ENCODE measurements at regions not wholly inside any gene's neighbourhood (a gene's known extent, or its start where the extent isn't known, plus 50 kb on each side); places are given as distances from the start of the nearest gene placed in this dataset.

- no peaks in the 10 kb centered on the region for H3K4me1 ChIP-seq (ENCODE audit: control insufficient read depth, insufficient read depth, low read length)
- no peaks in the 10 kb centered on the region for H3K27me3 ChIP-seq (ENCODE audit: control insufficient read depth, insufficient read depth, low read length)
- H3K9me3 Mint-ChIP-seq = peaks cover 10 to 23% of the 10 kb centered on the region in 2 donors
- H3K27me3 Mint-ChIP-seq (ENCODE audit: low read depth in 2 of 2) = no peaks in the 10 kb centered on the region
- H3K9me3 ChIP-seq (ENCODE audit: control insufficient read depth, insufficient read depth, low read length) = peaks cover 8% of the 10 kb centered on the region
- H3K4me3 ChIP-seq (ENCODE audit: low read length) = no peak overlapping the region
- intact Hi-C loops (cut with micrococcal nuclease) = no loop called here
- no peak for ATAC-seq
- peaks cover 15% of the 10 kb centered on the region for H3K36me3 Mint-ChIP-seq
- H3K4me1 Mint-ChIP-seq = no peaks in the 10 kb centered on the region
- H3K36me3 ChIP-seq (ENCODE audit: control insufficient read depth, insufficient read depth, low read length) = no peaks in the 10 kb centered on the region
- TF ChIP-seq CTCF (IDR thresholded peaks at IDR 0.05) = no peak
- WGBS (ENCODE audit: insufficient coverage) = 67% methylated on average over 3 of the region's 3 CpGs
- no peak for DNase-seq
- no peak overlapping the region for H3K27ac ChIP-seq (ENCODE audit: low read length)
- no peak overlapping the region for H3K4me3 Mint-ChIP-seq
- no peak overlapping the region for H3K27ac Mint-ChIP-seq
Measured at GRCh38 chr5:63603996-63604395, 358.2 kb downstream of the HTR1A start.

GRCh38 chr5:63602971-63603370 lies 359.3 kb downstream of the HTR1A start:
- Histone ChIP-seq H3K27ac (ENCODE audit: low read length) (no peak overlapping the region), H3K4me1 (ENCODE audit: control insufficient read depth, insufficient read depth, low read length) (no peaks in the 10 kb centered on the region), H3K27me3 (ENCODE audit: control insufficient read depth, insufficient read depth, low read length) (no peaks in the 10 kb centered on the region), H3K9me3 (ENCODE audit: control insufficient read depth, insufficient read depth, low read length) (peaks cover 8% of the 10 kb centered on the region), H3K36me3 (ENCODE audit: control insufficient read depth, insufficient read depth, low read length) (no peaks in the 10 kb centered on the region), H3K4me3 (ENCODE audit: low read length) (no peak overlapping the region)
- DNase-seq = no peak
- no peaks in the 10 kb centered on the region for H3K4me1 Mint-ChIP-seq
- H3K9me3 Mint-ChIP-seq = peaks cover 12 to 26% of the 10 kb centered on the region in 2 donors
- intact Hi-C loops (cut with micrococcal nuclease) = no loop called here
- ATAC-seq = no peak
- no peaks in the 10 kb centered on the region for H3K27me3 Mint-ChIP-seq (ENCODE audit: low read depth in 2 of 2)
- H3K4me3 Mint-ChIP-seq = no peak overlapping the region
- H3K36me3 Mint-ChIP-seq = peaks cover 15% of the 10 kb centered on the region
- no peak overlapping the region for H3K27ac Mint-ChIP-seq
- no peak for TF ChIP-seq CTCF (IDR thresholded peaks at IDR 0.05)

GRCh38 chr5:63596254-63596653 lies 366.0 kb downstream of the HTR1A start:
- H3K4me1 ChIP-seq (ENCODE audit: control insufficient read depth, insufficient read depth, low read length) = no peaks in the 10 kb centered on the region
- Mint-ChIP-seq H3K27ac (no peak overlapping the region), H3K4me1 (no peaks in the 10 kb centered on the region), H3K4me3 (no peak overlapping the region), H3K36me3 (peaks cover 2% of the 10 kb centered on the region), H3K9me3 (peaks cover 4 to 8% of the 10 kb centered on the region in 2 donors), H3K27me3 (ENCODE audit: low read depth in 2 of 2) (no peaks in the 10 kb centered on the region)
- no peaks in the 10 kb centered on the region for H3K27me3 ChIP-seq (ENCODE audit: control insufficient read depth, insufficient read depth, low read length)
- DNase-seq (no peak), ATAC-seq (no peak)
- TF ChIP-seq CTCF (IDR thresholded peaks at IDR 0.05) = no peak
- no peaks in the 10 kb centered on the region for H3K36me3 ChIP-seq (ENCODE audit: control insufficient read depth, insufficient read depth, low read length)
- H3K4me3 ChIP-seq (ENCODE audit: low read length) = no peak overlapping the region
- intact Hi-C loops (cut with micrococcal nuclease) = no loop called here
- H3K27ac ChIP-seq (ENCODE audit: low read length) = no peak overlapping the region
- H3K9me3 ChIP-seq (ENCODE audit: control insufficient read depth, insufficient read depth, low read length) = no peaks in the 10 kb centered on the region

GRCh38 chr5:63573380-63573779 lies 388.9 kb downstream of the HTR1A start:
- Mint-ChIP-seq H3K27ac (no peak overlapping the region), H3K4me3 (no peak overlapping the region), H3K36me3 (no peaks in the 10 kb centered on the region), H3K4me1 (no peaks in the 10 kb centered on the region), H3K27me3 (ENCODE audit: low read depth in 2 of 2) (no peaks in the 10 kb centered on the region), H3K9me3 (peaks cover 5 to 6% of the 10 kb centered on the region in 2 donors)
- no peak overlapping the region for H3K4me3 ChIP-seq (ENCODE audit: low read length)
- H3K4me1 ChIP-seq (ENCODE audit: control insufficient read depth, insufficient read depth, low read length) = no peaks in the 10 kb centered on the region
- no peak for DNase-seq
- peaks cover 4% of the 10 kb centered on the region for H3K9me3 ChIP-seq (ENCODE audit: control insufficient read depth, insufficient read depth, low read length)
- no peak overlapping the region for H3K27ac ChIP-seq (ENCODE audit: low read length)
- intact Hi-C loops (cut with micrococcal nuclease) = no loop called here
- H3K27me3 ChIP-seq (ENCODE audit: control insufficient read depth, insufficient read depth, low read length) = no peaks in the 10 kb centered on the region
- ATAC-seq = no peak
- no peaks in the 10 kb centered on the region for H3K36me3 ChIP-seq (ENCODE audit: control insufficient read depth, insufficient read depth, low read length)
- TF ChIP-seq CTCF (IDR thresholded peaks at IDR 0.05) = no peak
